ENCODE measurements at regions not wholly inside any gene's neighbourhood (a gene's known extent, or its start where the extent isn't known, plus 50 kb on each side); places are given as distances from the start of the nearest gene placed in this dataset.

- no peak for FAIRE-seq
These were observed 111.8 kb upstream of the IGF1 start for GRCh38 chr12:102592134-102592533.

GRCh38 chr12:102573237-102573636, 92.9 kb upstream of the IGF1 start:
- FAIRE-seq, result no peak

GRCh38 chr12:102571889-102572288, 91.5 kb upstream of the IGF1 start:
- no peak for FAIRE-seq

- FAIRE-seq, result no peak
These were observed 89.9 kb upstream of the IGF1 start for GRCh38 chr12:102570256-102570655.

GRCh38 chr12:102569803-102570202, 89.4 kb upstream of the IGF1 start:
- no peak for FAIRE-seq

GRCh38 chr12:102568276-102568675, 87.9 kb upstream of the IGF1 start:
- no peak for FAIRE-seq

GRCh38 chr12:102567031-102567985, 86.9 kb upstream of the IGF1 start:
- no peak for FAIRE-seq

- FAIRE-seq, result no peak
These were observed 85.2 kb upstream of the IGF1 start for GRCh38 chr12:102565555-102565954.

GRCh38 chr12:102564026-102564425, 83.7 kb upstream of the IGF1 start:
- no peak for FAIRE-seq

- no peak for FAIRE-seq
These were observed 82.6 kb upstream of the IGF1 start for GRCh38 chr12:102562836-102563425.

- FAIRE-seq, result no peak
These were observed 70.8 kb upstream of the IGF1 start for GRCh38 chr12:102551186-102551585.

GRCh38 chr12:102549691-102550090, 69.3 kb upstream of the IGF1 start:
- no peak for FAIRE-seq

GRCh38 chr12:102548543-102548942, 68.2 kb upstream of the IGF1 start:
- no peak for FAIRE-seq

GRCh38 chr12:102543494-102544485, 63.4 kb upstream of the IGF1 start:
- FAIRE-seq, result no peak

- no peak for FAIRE-seq
These were observed 62.6 kb upstream of the IGF1 start for GRCh38 chr12:102542816-102543440.

GRCh38 chr12:102540815-102541385, 60.5 kb upstream of the IGF1 start:
- no peak for FAIRE-seq

- no peak for FAIRE-seq
These were observed 59.5 kb upstream of the IGF1 start for GRCh38 chr12:102539651-102540553.

- FAIRE-seq, result no peak
These were observed 54.9 kb upstream of the IGF1 start for GRCh38 chr12:102535306-102535705.

GRCh38 chr12:102534899-102535298, 54.5 kb upstream of the IGF1 start:
- no peak for FAIRE-seq

- FAIRE-seq, result no peak
These were observed 53.3 kb upstream of the IGF1 start for GRCh38 chr12:102533483-102534215.

All from A204.1 (cell line).